ENCODE measurements at regions not wholly inside any gene's neighbourhood (a gene's known extent, or its start where the extent isn't known, plus 50 kb on each side); places are given as distances from the start of the nearest gene placed in this dataset.

- H3K27me3 Mint-ChIP-seq, result no peaks in the 10 kb centered on the region
- H3K4me3 Mint-ChIP-seq, result no peak overlapping the region
- DNase-seq (no peak), ATAC-seq (replicated peaks) (no peak)
- H3K4me1 Mint-ChIP-seq (ENCODE audit: low read depth in 2 of 2), result peaks cover 35 to 43% of the 10 kb centered on the region in 2 donors
- peak overlapping the region; percentile 18 to 52 for H3K27ac Mint-ChIP-seq
- H3K9me3 Mint-ChIP-seq, result no peaks in the 10 kb centered on the region
- H3K36me3 Mint-ChIP-seq (ENCODE audit: insufficient read depth), result peaks cover 36% of the 10 kb centered on the region
Measured at GRCh38 chr12:124432376-124432775, 135.0 kb downstream of the NCOR2 start.

- no peak overlapping the region for H3K4me3 Mint-ChIP-seq
- ATAC-seq (replicated peaks) (no peak), DNase-seq (no peak)
- H3K27me3 Mint-ChIP-seq, result no peaks in the 10 kb centered on the region
- H3K9me3 Mint-ChIP-seq, result no peaks in the 10 kb centered on the region
- peaks cover 35 to 40% of the 10 kb centered on the region in 2 donors for H3K4me1 Mint-ChIP-seq (ENCODE audit: low read depth in 2 of 2)
- peaks cover 39% of the 10 kb centered on the region for H3K36me3 Mint-ChIP-seq (ENCODE audit: insufficient read depth)
- H3K27ac Mint-ChIP-seq, result peak overlapping the region; percentile 18 to 52
Measured at GRCh38 chr12:124431971-124432370, 135.4 kb downstream of the NCOR2 start.

- H3K9me3 Mint-ChIP-seq, result no peaks in the 10 kb centered on the region
- DNase-seq (no peak), ATAC-seq (replicated peaks) (no peak)
- peaks cover 27 to 30% of the 10 kb centered on the region in 2 donors for H3K4me1 Mint-ChIP-seq (ENCODE audit: low read depth in 2 of 2)
- no peak overlapping the region for H3K4me3 Mint-ChIP-seq
- H3K27ac Mint-ChIP-seq, result peak overlapping the region; percentile 11 to 52
- H3K36me3 Mint-ChIP-seq (ENCODE audit: insufficient read depth), result peaks cover 38% of the 10 kb centered on the region
- no peaks in the 10 kb centered on the region for H3K27me3 Mint-ChIP-seq
Measured at GRCh38 chr12:124430491-124430890, 135.6 kb downstream of the RFLNA start.

- Mint-ChIP-seq H3K27me3 (no peaks in the 10 kb centered on the region), H3K27ac (peak overlapping the region; percentile 11 to 52), H3K4me1 (ENCODE audit: low read depth in 2 of 2) (peaks cover 26 to 27% of the 10 kb centered on the region in 2 donors), H3K4me3 (no peak overlapping the region), H3K36me3 (ENCODE audit: insufficient read depth) (peaks cover 41% of the 10 kb centered on the region), H3K9me3 (no peaks in the 10 kb centered on the region)
- ATAC-seq (replicated peaks) (no peak), DNase-seq (no peak)
Measured at GRCh38 chr12:124429535-124429934, 134.6 kb downstream of the RFLNA start.

GRCh38 chr12:124428792-124429281 lies 133.9 kb downstream of the RFLNA start:
- Mint-ChIP-seq H3K4me1 (ENCODE audit: low read depth in 2 of 2) (peaks cover 27 to 29% of the 10 kb centered on the region in 2 donors), H3K4me3 (peak overlapping the region; percentile 4 to 41), H3K9me3 (no peaks in the 10 kb centered on the region), H3K27ac (peak overlapping the region; percentile 52 to 78), H3K27me3 (no peaks in the 10 kb centered on the region), H3K36me3 (ENCODE audit: insufficient read depth) (peaks cover 48% of the 10 kb centered on the region)
- ATAC-seq (replicated peaks) (no peak), DNase-seq (no peak)

- DNase-seq, result no peak
- H3K4me1 Mint-ChIP-seq (ENCODE audit: low read depth in 2 of 2), result peaks cover 27 to 29% of the 10 kb centered on the region in 2 donors
- peak overlapping the region; percentile 52 to 78 for H3K27ac Mint-ChIP-seq
- peaks cover 51% of the 10 kb centered on the region for H3K36me3 Mint-ChIP-seq (ENCODE audit: insufficient read depth)
- H3K27me3 Mint-ChIP-seq, result no peaks in the 10 kb centered on the region
- ATAC-seq (replicated peaks), result peak; percentile 39
- H3K9me3 Mint-ChIP-seq, result no peaks in the 10 kb centered on the region
- peak overlapping the region; percentile 4 to 41 for H3K4me3 Mint-ChIP-seq
Measured at GRCh38 chr12:124428136-124428791, 133.4 kb downstream of the RFLNA start.

- Mint-ChIP-seq H3K4me1 (ENCODE audit: low read depth in 2 of 2) (peaks cover 24 to 25% of the 10 kb centered on the region in 2 donors), H3K27me3 (no peaks in the 10 kb centered on the region), H3K27ac (peak overlapping the region in 1 of 2 donors; percentile 57), H3K4me3 (no peak overlapping the region), H3K36me3 (ENCODE audit: insufficient read depth) (peaks cover 50% of the 10 kb centered on the region), H3K9me3 (no peaks in the 10 kb centered on the region)
- DNase-seq (no peak), ATAC-seq (replicated peaks) (no peak)
Measured at GRCh38 chr12:124426594-124427555, 132.0 kb downstream of the RFLNA start.

GRCh38 chr12:124425667-124426066 lies 130.8 kb downstream of the RFLNA start:
- DNase-seq, result no peak
- H3K9me3 Mint-ChIP-seq, result no peaks in the 10 kb centered on the region
- H3K4me3 Mint-ChIP-seq, result no peak overlapping the region
- ATAC-seq (replicated peaks), result no peak
- H3K27ac Mint-ChIP-seq, result peak overlapping the region in 1 of 2 donors; percentile 57
- no peaks in the 10 kb centered on the region for H3K27me3 Mint-ChIP-seq
- peaks cover 55% of the 10 kb centered on the region for H3K36me3 Mint-ChIP-seq (ENCODE audit: insufficient read depth)
- peaks cover 12 to 15% of the 10 kb centered on the region in 2 donors for H3K4me1 Mint-ChIP-seq (ENCODE audit: low read depth in 2 of 2)

GRCh38 chr12:124424516-124424905 lies 129.6 kb downstream of the RFLNA start:
- H3K27ac Mint-ChIP-seq, result peak overlapping the region in 1 of 2 donors; percentile 77
- H3K4me3 Mint-ChIP-seq, result no peak overlapping the region
- no peaks in the 10 kb centered on the region for H3K9me3 Mint-ChIP-seq
- peaks cover 9 to 11% of the 10 kb centered on the region in 2 donors for H3K4me1 Mint-ChIP-seq (ENCODE audit: low read depth in 2 of 2)
- no peak for ATAC-seq (replicated peaks)
- no peak for DNase-seq
- no peaks in the 10 kb centered on the region for H3K27me3 Mint-ChIP-seq
- peaks cover 51% of the 10 kb centered on the region for H3K36me3 Mint-ChIP-seq (ENCODE audit: insufficient read depth)

- peak; percentile 9 to 25 (median 25) for DNase-seq
- H3K36me3 Mint-ChIP-seq (ENCODE audit: insufficient read depth), result peaks cover 57% of the 10 kb centered on the region
- ATAC-seq (replicated peaks), result peak; percentile 83
Measured at GRCh38 chr12:124423761-124424515, 129.0 kb downstream of the RFLNA start.

GRCh38 chr12:124422570-124423523 lies 128.0 kb downstream of the RFLNA start:
- Mint-ChIP-seq H3K4me1 (ENCODE audit: low read depth in 2 of 2) (peaks cover 2 to 10% of the 10 kb centered on the region in 2 donors), H3K9me3 (no peaks in the 10 kb centered on the region), H3K27me3 (no peaks in the 10 kb centered on the region), H3K4me3 (no peak overlapping the region), H3K27ac (peak overlapping the region in 1 of 2 donors; percentile 28), H3K36me3 (ENCODE audit: insufficient read depth) (peaks cover 61% of the 10 kb centered on the region)
- DNase-seq, result no peak
- ATAC-seq (replicated peaks), result no peak

More at GRCh38 chr12:124423761-124424515, 129.0 kb downstream of the RFLNA start:
- H3K27me3 Mint-ChIP-seq, result no peaks in the 10 kb centered on the region
- no peaks in the 10 kb centered on the region for H3K9me3 Mint-ChIP-seq
- H3K4me1 Mint-ChIP-seq (ENCODE audit: low read depth in 2 of 2), result peaks cover 8 to 13% of the 10 kb centered on the region in 2 donors
- H3K27ac Mint-ChIP-seq, result peak overlapping the region; percentile 28 to 77
- H3K4me3 Mint-ChIP-seq, result no peak overlapping the region

GRCh38 chr12:124422142-124422569 lies 127.3 kb downstream of the RFLNA start:
- Mint-ChIP-seq H3K4me3 (no peak overlapping the region), H3K4me1 (ENCODE audit: low read depth in 2 of 2) (peaks cover 3 to 15% of the 10 kb centered on the region in 2 donors), H3K9me3 (no peaks in the 10 kb centered on the region), H3K36me3 (ENCODE audit: insufficient read depth) (peaks cover 55% of the 10 kb centered on the region), H3K27me3 (no peaks in the 10 kb centered on the region), H3K27ac (no peak overlapping the region)
- DNase-seq (no peak), ATAC-seq (replicated peaks) (no peak)
